KBM-7 (cell line): ENCODE measurements at regions not wholly inside any gene's neighbourhood (a gene's known extent, or its start where the extent isn't known, plus 50 kb on each side); places are given as distances from the start of the nearest gene placed in this dataset.

ENCODE experiments used
- DNase-seq: peaks from one replicate; pipeline ENCODE4 v3.0.0-alpha.2; 2015
- in situ Hi-C: fragments of 300-500 bp; cut with MboI; formaldehyde crosslinking; loops from 2 replicates; pipeline ENCODE4 v1.14.3; 2020; ENCODE audit warnings: low sequenced_read_pairs, low pct_unique_long_range_greater_than_20kb, mixed read lengths

GRCh38 chr10:131701131-131701947 lies 199.5 kb upstream of the PPP2R2D start:
- in situ Hi-C loops, result no loop called here
- DNase-seq, result no peak

- in situ Hi-C loops, result no loop called here
- DNase-seq, result no peak
Observed at GRCh38 chr10:131702531-131703356, 198.1 kb upstream of the PPP2R2D start.

- in situ Hi-C loops, result no loop called here
- DNase-seq, result no peak
Observed at GRCh38 chr10:131703541-131703940, 197.3 kb upstream of the PPP2R2D start.

- in situ Hi-C loops, result no loop called here
- DNase-seq, result no peak
Observed at GRCh38 chr10:131703941-131704340, 196.9 kb upstream of the PPP2R2D start.

GRCh38 chr10:131706476-131706875 lies 194.3 kb upstream of the PPP2R2D start:
- in situ Hi-C loops, result no loop called here

GRCh38 chr10:131706952-131707351 lies 193.9 kb upstream of the PPP2R2D start:
- DNase-seq, result no peak

More at GRCh38 chr10:131706476-131706875, 194.3 kb upstream of the PPP2R2D start:
- DNase-seq, result no peak

GRCh38 chr10:131708225-131708880 lies 192.5 kb upstream of the PPP2R2D start:
- in situ Hi-C loops, result no loop called here
- DNase-seq, result no peak

More at GRCh38 chr10:131706952-131707351, 193.9 kb upstream of the PPP2R2D start:
- in situ Hi-C loops, result no loop called here

- in situ Hi-C loops, result no loop called here
- no peak for DNase-seq
Observed at GRCh38 chr10:131710142-131710861, 190.5 kb upstream of the PPP2R2D start.

- no peak for DNase-seq
- in situ Hi-C loops, result no loop called here
Observed at GRCh38 chr10:131722121-131722520, 178.7 kb upstream of the PPP2R2D start.

GRCh38 chr10:131722525-131723264 lies 178.1 kb upstream of the PPP2R2D start:
- no peak for DNase-seq
- in situ Hi-C loops, result no loop called here

GRCh38 chr10:131723297-131724168 lies 177.3 kb upstream of the PPP2R2D start:
- in situ Hi-C loops, result no loop called here

GRCh38 chr10:131724169-131724545 lies 176.7 kb upstream of the PPP2R2D start:
- DNase-seq, result no peak
- in situ Hi-C loops, result no loop called here

More at GRCh38 chr10:131723297-131724168, 177.3 kb upstream of the PPP2R2D start:
- no peak for DNase-seq

- no peak for DNase-seq
- in situ Hi-C loops, result no loop called here
Observed at GRCh38 chr10:131724891-131725580, 175.8 kb upstream of the PPP2R2D start.

GRCh38 chr10:131725581-131726069 lies 175.2 kb upstream of the PPP2R2D start:
- DNase-seq, result no peak
- in situ Hi-C loops, result no loop called here

- in situ Hi-C loops, result no loop called here
- no peak for DNase-seq
Observed at GRCh38 chr10:131726076-131726880, 174.5 kb upstream of the PPP2R2D start.

- no peak for DNase-seq
- in situ Hi-C loops, result no loop called here
Observed at GRCh38 chr10:131726967-131727366, 173.8 kb upstream of the PPP2R2D start.
